ENCODE measurements at regions not wholly inside any gene's neighbourhood (a gene's known extent, or its start where the extent isn't known, plus 50 kb on each side); places are given as distances from the start of the nearest gene placed in this dataset.

DNA sequence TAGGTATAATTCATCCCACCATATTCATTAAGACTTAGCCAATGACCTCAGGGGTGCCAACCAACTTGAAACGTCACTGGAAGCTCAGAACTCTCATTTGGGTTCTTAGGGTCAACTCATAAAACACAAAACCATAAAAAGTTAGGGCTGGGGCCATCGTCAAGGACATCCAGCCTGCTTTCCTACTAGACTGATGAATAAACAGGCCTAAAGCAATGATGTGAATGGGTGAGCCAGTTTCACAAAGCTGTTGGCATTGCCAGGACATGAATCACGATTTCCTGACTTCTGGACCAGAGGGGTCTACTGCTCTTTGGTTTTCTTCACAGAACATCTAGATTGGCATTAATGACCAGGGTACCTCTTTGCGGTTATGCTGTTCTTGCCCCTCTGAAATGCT, 64.7 kb downstream of the EOMES start:
- no peaks in the 10 kb centered on the region for H3K9me3 Mint-ChIP-seq
- H3K36me3 Mint-ChIP-seq (ENCODE audit: low read depth): no peaks in the 10 kb centered on the region
- peaks cover 5% of the 10 kb centered on the region for H3K4me1 Mint-ChIP-seq (ENCODE audit: low read depth)
- H3K27me3 Mint-ChIP-seq: peaks cover 4% of the 10 kb centered on the region
- DNase-seq (no peak), ATAC-seq (no peak)
- ChIA-PET CTCF (interaction anchor here (1.8 to 2.4 kb wide), 3 partner anchors 9 to 300 kb away, joined by 5 to 8 read pairs (median 7); no protein-coding TSS in a partner anchor), POLR2A (no interaction called here)
- no peak overlapping the region for H3K27ac Mint-ChIP-seq
- TF ChIP-seq CTCF (IDR thresholded peaks at IDR 0.05): no peak
- intact Hi-C loops (cut with micrococcal nuclease): no loop called here
- no peak overlapping the region for H3K4me3 Mint-ChIP-seq

GRCh38 chr3:27656790-27657189, 65.3 kb downstream of the EOMES start:
- no peaks in the 10 kb centered on the region for H3K36me3 Mint-ChIP-seq (ENCODE audit: low read depth)
- no peak for TF ChIP-seq CTCF (IDR thresholded peaks at IDR 0.05)
- H3K4me1 Mint-ChIP-seq (ENCODE audit: low read depth): peaks cover 4% of the 10 kb centered on the region
- H3K4me3 Mint-ChIP-seq: no peak overlapping the region
- H3K9me3 Mint-ChIP-seq: no peaks in the 10 kb centered on the region
- ATAC-seq (no peak), DNase-seq (no peak)
- POLR2A ChIA-PET: no interaction called here
- H3K27me3 Mint-ChIP-seq: peaks cover 4% of the 10 kb centered on the region
- H3K27ac Mint-ChIP-seq: no peak overlapping the region
- intact Hi-C loops (cut with micrococcal nuclease): no loop called here
- CTCF ChIA-PET: interaction anchor here (1.8 to 2.4 kb wide), 3 partner anchors 9 to 299 kb away, joined by 5 to 8 read pairs (median 7); no protein-coding TSS in a partner anchor

DNA sequence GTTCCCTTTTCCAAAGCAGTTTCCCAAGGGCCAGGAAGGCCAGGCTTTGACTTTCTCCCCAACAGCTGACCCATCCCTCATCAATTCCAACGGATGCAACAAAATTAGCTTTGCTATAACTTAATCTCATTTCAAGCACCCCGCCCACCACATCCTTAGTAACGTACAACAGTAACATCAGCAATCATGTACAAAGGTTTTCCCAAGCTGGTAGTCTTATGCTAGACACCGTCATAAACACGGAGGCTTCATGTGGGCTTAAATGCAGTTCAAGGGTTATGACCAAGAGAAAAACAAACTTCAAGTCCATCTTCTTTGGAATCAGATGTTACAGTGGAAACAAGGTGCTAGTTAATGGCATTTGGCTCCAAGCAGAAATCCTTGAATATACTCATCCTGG, 66.6 kb downstream of the EOMES start:
- no peak overlapping the region for H3K27ac Mint-ChIP-seq
- H3K9me3 Mint-ChIP-seq: no peaks in the 10 kb centered on the region
- ChIA-PET POLR2A (no interaction called here), CTCF (no interaction called here)
- ATAC-seq: no peak
- H3K36me3 Mint-ChIP-seq (ENCODE audit: low read depth): no peaks in the 10 kb centered on the region
- intact Hi-C loops (cut with micrococcal nuclease): no loop called here
- TF ChIP-seq CTCF (IDR thresholded peaks at IDR 0.05): no peak
- H3K4me1 Mint-ChIP-seq (ENCODE audit: low read depth): no peaks in the 10 kb centered on the region
- DNase-seq: no peak
- H3K4me3 Mint-ChIP-seq: no peak overlapping the region
- peaks cover 3% of the 10 kb centered on the region for H3K27me3 Mint-ChIP-seq

GRCh38 chr3:27653803-27654558, 68.1 kb downstream of the EOMES start:
- intact Hi-C loops (cut with micrococcal nuclease): no loop called here
- no peak for DNase-seq
- no peak for ATAC-seq
- Mint-ChIP-seq H3K27ac (no peak overlapping the region), H3K4me1 (ENCODE audit: low read depth) (no peaks in the 10 kb centered on the region), H3K36me3 (ENCODE audit: low read depth) (no peaks in the 10 kb centered on the region), H3K9me3 (no peaks in the 10 kb centered on the region), H3K4me3 (no peak overlapping the region), H3K27me3 (peaks cover 3% of the 10 kb centered on the region)
- CTCF ChIA-PET: no interaction called here
- TF ChIP-seq CTCF (IDR thresholded peaks at IDR 0.05): no peak
- POLR2A ChIA-PET: no interaction called here

GRCh38 chr3:27649277-27649676, 72.8 kb downstream of the EOMES start:
- TF ChIP-seq CTCF (IDR thresholded peaks at IDR 0.05): no peak

More at GRCh38 chr3:27649277-27649676, 72.8 kb downstream of the EOMES start:
- Mint-ChIP-seq H3K27me3 (peaks cover 3% of the 10 kb centered on the region), H3K4me3 (no peak overlapping the region), H3K9me3 (no peaks in the 10 kb centered on the region), H3K27ac (no peak overlapping the region), H3K4me1 (ENCODE audit: low read depth) (no peaks in the 10 kb centered on the region), H3K36me3 (ENCODE audit: low read depth) (no peaks in the 10 kb centered on the region)
- POLR2A ChIA-PET: no interaction called here
- ATAC-seq: no peak
- CTCF ChIA-PET: interaction anchor here (2.1 to 2.6 kb wide), 2 partner anchors 10 to 32 kb away, joined by 8 to 9 read pairs; no protein-coding TSS in a partner anchor
- DNase-seq: no peak
- intact Hi-C loops (cut with micrococcal nuclease): no loop called here

All from activated CD8-positive, alpha-beta T cell treated with anti-CD3 and anti-CD28 coated beads for 36 hours (primary cell).